Lower lobe of right lung (tissue), 2 donors: ENCODE measurements at regions not wholly inside any gene's neighbourhood (a gene's known extent, or its start where the extent isn't known, plus 50 kb on each side); places are given as distances from the start of the nearest gene placed in this dataset.
"Not testable (repeated sequence)": the region's sequence is repeated elsewhere in the genome, so short reads cannot be mapped to it uniquely, and the experiment has no call there.

Experiments used
- ATAC-seq, 2 donors: fragments of 200-7000 bp; cut with Tn5 transposase; one replicate each; pipeline ENCODE4 v1.9.1; 2020 to 2022; ENCODE audit warnings: mild to moderate bottlenecking in 2 of 2, moderate library complexity in 2 of 2
- DNase-seq: peaks from one replicate; pipeline ENCODE4 v3.0.0-alpha.2; 2020
- H3K27ac ChIP-seq: fragments of 200-600 bp; one replicate; pipeline ENCODE4 v1.8.0; 2022
- H3K27me3 ChIP-seq: fragments of 200-600 bp; one replicate; pipeline ENCODE4 v1.8.0; 2022; ENCODE audit warnings: low read depth
- H3K36me3 ChIP-seq: fragments of 200-600 bp; one replicate; pipeline ENCODE4 v1.8.0; 2022; ENCODE audit warnings: mild to moderate bottlenecking
- H3K4me1 ChIP-seq: fragments of 200-600 bp; one replicate; pipeline ENCODE4 v1.8.0; 2022
- H3K4me3 ChIP-seq: fragments of 200-600 bp; one replicate; pipeline ENCODE4 v1.8.0; 2022; ENCODE audit warnings: mild to moderate bottlenecking
- H3K9me3 ChIP-seq: fragments of 200-600 bp; one replicate; pipeline ENCODE4 v1.8.0; 2022
- CTCF ChIP-seq: fragments of 200-600 bp; IDR thresholded peaks from one replicate; pipeline ENCODE4 v1.8.0; 2022; ENCODE audit warnings: antibody characterized with exemption, mild to moderate bottlenecking
- intact Hi-C: fragments of 100-400 bp; cut with DNase I; formaldehyde crosslinking; loops from one replicate; pipeline ENCODE4 v1.11.0; 2022
- donor health status: DM: no; HTN: yes; CAD: no; lungs with severe emphysema.

- no peaks in the 10 kb centered on the region for H3K27me3 ChIP-seq
- no peak overlapping the region for H3K27ac ChIP-seq
- no peaks in the 10 kb centered on the region for H3K9me3 ChIP-seq
- no peak for DNase-seq
- no peak for TF ChIP-seq CTCF
- intact Hi-C loops: no loop called here
- no peaks in the 10 kb centered on the region for H3K4me1 ChIP-seq
- H3K4me3 ChIP-seq: no peak overlapping the region
- ATAC-seq: no peak
- H3K36me3 ChIP-seq: no peaks in the 10 kb centered on the region
These were observed 734.1 kb downstream of the LRRIQ3 start for GRCh38 chr1:73463873-73464272.

DNA sequence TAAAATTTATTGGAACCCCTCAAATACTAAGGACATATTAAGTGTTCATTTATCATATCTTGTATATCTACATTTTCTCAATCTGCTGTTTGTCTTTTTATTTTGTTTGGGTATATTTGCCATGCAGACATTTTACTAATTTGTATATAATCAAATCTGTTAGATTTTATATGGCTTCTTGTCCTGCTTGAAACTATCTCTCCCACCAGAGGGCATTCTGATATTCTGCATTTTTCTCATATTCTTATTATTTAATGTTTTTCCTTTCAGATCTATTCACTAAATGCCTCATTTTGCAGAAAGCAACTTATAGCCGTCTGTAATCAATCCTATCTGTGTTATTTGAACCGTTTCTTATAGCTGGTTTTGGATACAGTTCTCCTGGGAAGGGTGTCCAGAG, 745.5 kb downstream of the LRRIQ3 start:
- ATAC-seq: no peak
- H3K9me3 ChIP-seq: no peaks in the 10 kb centered on the region
- DNase-seq: no peak
- no peaks in the 10 kb centered on the region for H3K4me1 ChIP-seq
- intact Hi-C loops: no loop called here
- no peak overlapping the region for H3K27ac ChIP-seq
- no peak overlapping the region for H3K4me3 ChIP-seq
- H3K36me3 ChIP-seq: no peaks in the 10 kb centered on the region
- no peak for TF ChIP-seq CTCF
- H3K27me3 ChIP-seq: no peaks in the 10 kb centered on the region

GRCh38 chr1:73450668-73451067, 747.3 kb downstream of the LRRIQ3 start:
- H3K9me3 ChIP-seq, ATAC-seq: not testable (repeated sequence)

GRCh38 chr1:73411479-73411878, 786.5 kb downstream of the LRRIQ3 start:
- no peak overlapping the region for H3K27ac ChIP-seq
- no peak overlapping the region for H3K4me3 ChIP-seq
- ATAC-seq (no peak), DNase-seq (no peak)
- no peaks in the 10 kb centered on the region for H3K4me1 ChIP-seq
- no peaks in the 10 kb centered on the region for H3K9me3 ChIP-seq
- TF ChIP-seq CTCF: no peak
- intact Hi-C loops: no loop called here
- no peaks in the 10 kb centered on the region for H3K36me3 ChIP-seq
- no peaks in the 10 kb centered on the region for H3K27me3 ChIP-seq

More at GRCh38 chr1:73450668-73451067, 747.3 kb downstream of the LRRIQ3 start:
- intact Hi-C loops, H3K4me1 ChIP-seq, H3K4me3 ChIP-seq, H3K27me3 ChIP-seq, H3K27ac ChIP-seq, DNase-seq, H3K36me3 ChIP-seq: not testable (repeated sequence)

DNA sequence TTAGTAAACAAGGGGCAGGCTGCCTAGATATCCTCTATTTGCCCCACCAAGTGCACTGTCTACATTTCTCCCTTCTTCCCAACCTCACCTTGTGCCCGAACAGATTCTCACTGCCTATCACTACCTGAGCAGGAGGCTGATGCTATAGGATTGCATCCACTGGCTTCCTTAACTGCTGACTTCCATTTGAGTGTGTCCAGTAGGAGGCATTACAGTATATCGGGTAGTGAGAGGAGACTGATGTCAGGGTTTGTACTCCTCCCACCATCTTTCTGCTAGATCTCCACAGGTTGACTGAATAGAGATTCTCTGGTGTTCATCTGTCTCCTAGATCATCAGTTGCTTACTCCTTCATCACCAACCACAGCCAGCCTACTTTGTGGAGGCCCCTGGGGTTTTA, 796.3 kb downstream of the LRRIQ3 start:
- Histone ChIP-seq H3K36me3 (no peaks in the 10 kb centered on the region), H3K4me1 (no peaks in the 10 kb centered on the region), H3K4me3 (no peak overlapping the region), H3K9me3 (no peaks in the 10 kb centered on the region), H3K27me3 (no peaks in the 10 kb centered on the region), H3K27ac (no peak overlapping the region)
- intact Hi-C loops: no loop called here
- TF ChIP-seq CTCF: no peak
- ATAC-seq (no peak), DNase-seq (no peak)

DNA sequence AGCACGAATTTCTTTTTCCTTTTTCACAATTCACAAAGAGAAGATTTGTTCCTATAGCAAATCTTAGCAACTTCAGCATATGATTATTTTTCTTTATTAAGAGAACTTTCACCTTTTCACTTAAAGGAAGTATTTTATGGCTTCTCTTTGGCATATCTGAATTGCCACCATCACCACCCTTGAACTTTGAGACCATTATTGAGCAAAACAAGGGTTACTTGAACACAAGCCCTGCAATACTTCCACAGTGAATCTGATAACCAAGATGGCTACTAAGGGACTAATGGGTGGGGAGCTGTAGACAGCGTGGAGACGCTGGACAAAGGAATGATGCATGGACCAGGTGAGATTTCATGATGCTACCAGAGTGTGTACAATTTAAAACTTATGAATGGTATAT, 815.0 kb downstream of the LRRIQ3 start:
- no peak for TF ChIP-seq CTCF
- H3K27me3 ChIP-seq: no peaks in the 10 kb centered on the region
- no peak for DNase-seq
- H3K4me1 ChIP-seq: no peaks in the 10 kb centered on the region
- H3K9me3 ChIP-seq: no peaks in the 10 kb centered on the region
- no peak overlapping the region for H3K4me3 ChIP-seq
- no peak for ATAC-seq
- H3K27ac ChIP-seq: no peak overlapping the region
- no peaks in the 10 kb centered on the region for H3K36me3 ChIP-seq
- intact Hi-C loops: no loop called here
